IMR-90 (cell line): ENCODE measurements at regions not wholly inside any gene's neighbourhood (a gene's known extent, or its start where the extent isn't known, plus 50 kb on each side); places are given as distances from the start of the nearest gene placed in this dataset.

ENCODE experiments used
- ATAC-seq: fragments of 200-7000 bp; cut with Tn5 transposase; 2 replicates; pipeline ENCODE4 v1.9.1; 2020; ENCODE audit warnings: low read depth, mild to moderate bottlenecking, moderate library complexity
- BruUV-seq: library from RNA; stranded (reverse); fragments of 400-500 nt; replicated peaks from 2 replicates; lab custom pipeline; 2021; lab: Mats Ljungman, UMichigan
- CTCF ChIA-PET: fragments of 300-600 bp; formaldehyde crosslinking; extraction: SDS; loops from one replicate; lab custom pipeline; 2021; ENCODE audit warnings: antibody characterized with exemption; lab: Yijun Ruan, JAX
- POLR2A ChIA-PET: fragments of 300-600 bp; sonication (Branson Sonifier 250); formaldehyde crosslinking; loops from one replicate; lab custom pipeline; 2022; ENCODE audit warnings: antibody characterized with exemption; ENCODE audit not compliant: unreplicated experiment; lab: Charles Lee
- DNase-seq: peaks from one replicate; pipeline ENCODE4 v3.0.0; 2013
- H2AFZ ChIP-seq: replicated peaks from 2 replicates; pipeline ENCODE3; 2013; ENCODE audit warnings: low read length, mild to moderate bottlenecking; ENCODE audit not compliant: poor library complexity
- H2AK5ac ChIP-seq: 2 replicates; pipeline ENCODE4 v1.6.1; 2013; ENCODE audit warnings: low read depth, low read length, inconsistent platforms
- H2AK9ac ChIP-seq: replicated peaks from 2 replicates; pipeline ENCODE3; 2013; ENCODE audit warnings: mild to moderate bottlenecking, low read depth, low read length, moderate library complexity; ENCODE audit not compliant: poor library complexity
- H2BK120ac ChIP-seq: 2 replicates; pipeline ENCODE4 v1.6.1; 2013; ENCODE audit warnings: low read depth, low read length, inconsistent platforms
- H2BK15ac ChIP-seq: 3 replicates; pipeline ENCODE4 v1.6.1; 2013; ENCODE audit warnings: low read depth, low read length, inconsistent platforms
- H2BK20ac ChIP-seq: 2 replicates; pipeline ENCODE4 v1.6.1; 2013; ENCODE audit warnings: low read depth, mild to moderate bottlenecking, inconsistent platforms, low read length, moderate library complexity
- H2BK5ac ChIP-seq: 2 replicates; pipeline ENCODE4 v1.6.1; 2013; ENCODE audit warnings: mild to moderate bottlenecking, low read depth, low read length, inconsistent platforms; ENCODE audit not compliant: poor library complexity, severe bottlenecking
- H3K14ac ChIP-seq: replicated peaks from 2 replicates; pipeline ENCODE4 v1.6.1; 2013; ENCODE audit warnings: low read depth, low read length, inconsistent platforms
- H3K18ac ChIP-seq: 2 replicates; pipeline ENCODE4 v1.6.1; 2013; ENCODE audit warnings: low read depth, low read length, control low read depth
- H3K23ac ChIP-seq: 2 replicates; pipeline ENCODE4 v1.6.1; 2013; ENCODE audit warnings: low read depth, low read length, inconsistent platforms
- H3K27ac ChIP-seq: 2 replicates; pipeline ENCODE4 v1.5.1; 2013; ENCODE audit warnings: mild to moderate bottlenecking, control low read depth, low read length; ENCODE audit not compliant: insufficient read depth
- H3K27me3 ChIP-seq: 2 replicates; pipeline ENCODE4 v1.6.1; 2013; ENCODE audit warnings: low read length; ENCODE audit not compliant: control insufficient read depth, insufficient read depth
- H3K36me3 ChIP-seq: 2 replicates; pipeline ENCODE4 v1.6.1; 2013; ENCODE audit warnings: low read length, mixed read lengths; ENCODE audit not compliant: control insufficient read depth, insufficient read depth
- H3K4ac ChIP-seq: 2 replicates; pipeline ENCODE4 v1.6.1; 2013; ENCODE audit warnings: low read depth, low read length, inconsistent platforms
- H3K4me1 ChIP-seq: 2 replicates; pipeline ENCODE4 v1.6.1; 2013; ENCODE audit warnings: low read length, mixed read lengths; ENCODE audit not compliant: control insufficient read depth, insufficient read depth
- H3K4me2 ChIP-seq: 2 replicates; pipeline ENCODE4 v1.6.1; 2013; ENCODE audit warnings: low read depth, mild to moderate bottlenecking, control low read depth, low read length, moderate library complexity
- H3K4me3 ChIP-seq: 2 replicates; pipeline ENCODE4 v1.5.1; 2013; ENCODE audit warnings: low read depth, mild to moderate bottlenecking, control low read depth, low read length, moderate library complexity; ENCODE audit not compliant: insufficient read depth
- H3K56ac ChIP-seq: 2 replicates; pipeline ENCODE4 v1.6.1; 2013; ENCODE audit warnings: low read length, inconsistent platforms; ENCODE audit not compliant: insufficient read depth; ENCODE audit errors: extremely low read depth
- H3K79me1 ChIP-seq, 2 experiments: 2 replicates each; pipeline ENCODE4 v1.6.1; 2013; ENCODE audit warnings: low read length in 2 of 2, inconsistent platforms in 1 of 2, low read depth in 1 of 2
- H3K9ac ChIP-seq: 2 replicates; pipeline ENCODE4 v1.6.1; 2013; ENCODE audit warnings: low read depth, low read length, control low read depth
- H3K9me1 ChIP-seq: 2 replicates; pipeline ENCODE4 v1.6.1; 2013; ENCODE audit warnings: low read length, inconsistent platforms; ENCODE audit not compliant: insufficient read depth
- H3K9me3 ChIP-seq: 2 replicates; pipeline ENCODE4 v1.6.1; 2013; ENCODE audit warnings: low read length; ENCODE audit not compliant: control insufficient read depth, insufficient read depth
- H4K20me1 ChIP-seq: 2 replicates; pipeline ENCODE4 v1.6.1; 2013; ENCODE audit warnings: low read length, inconsistent platforms; ENCODE audit not compliant: insufficient read depth
- H4K5ac ChIP-seq: 2 replicates; pipeline ENCODE4 v1.6.1; 2013; ENCODE audit warnings: mild to moderate bottlenecking, low read depth, low read length, control low read depth
- H4K8ac ChIP-seq, 2 experiments: 2 replicates each; pipeline ENCODE4 v1.6.1; 2013; ENCODE audit warnings: low read depth in 2 of 2, low read length in 2 of 2, control low read depth in 1 of 2, inconsistent platforms in 1 of 2
- H4K91ac ChIP-seq: 2 replicates; pipeline ENCODE4 v1.6.1; 2013; ENCODE audit warnings: low read depth, low read length, inconsistent platforms; ENCODE audit not compliant: insufficient read depth
- BHLHE40 ChIP-seq: fragments of 150-350 bp; IDR thresholded peaks from 2 replicates; pipeline ENCODE4 v1.6.1; 2016; ENCODE audit warnings: mild to moderate bottlenecking, low read depth, low read length
- CEBPB ChIP-seq: IDR thresholded peaks from 2 replicates; pipeline ENCODE4 v1.6.1; 2012; ENCODE audit warnings: low read depth, low read length, improper control_type of control experiment
- CHD1 ChIP-seq: IDR thresholded peaks from 2 replicates; pipeline ENCODE4 v1.6.1; 2012; ENCODE audit warnings: low read depth, low read length, improper control_type of control experiment
- FOS ChIP-seq: fragments of 150-350 bp; IDR thresholded peaks from 2 replicates; pipeline ENCODE4 v1.6.1; 2016; ENCODE audit warnings: low read depth, low read length
- MAFK ChIP-seq: IDR thresholded peaks from 2 replicates; pipeline ENCODE4 v1.6.1; 2012; ENCODE audit warnings: low read depth, low read length, improper control_type of control experiment
- MAZ ChIP-seq: IDR thresholded peaks from 2 replicates; pipeline ENCODE4 v1.6.1; 2012; ENCODE audit warnings: low read depth, mild to moderate bottlenecking, low read length, improper control_type of control experiment, moderate library complexity, borderline replicate concordance
- MXI1 ChIP-seq: IDR thresholded peaks from 2 replicates; pipeline ENCODE4 v1.6.1; 2012; ENCODE audit warnings: low read depth, mild to moderate bottlenecking, low read length, moderate library complexity, borderline replicate concordance
- NFE2L2 ChIP-seq: fragments of 150-350 bp; IDR thresholded peaks from 2 replicates; pipeline ENCODE4 v1.6.1; 2016; ENCODE audit warnings: low read depth, mild to moderate bottlenecking, low read length
- POLR2A ChIP-seq: IDR thresholded peaks from 2 replicates; pipeline ENCODE4 v1.6.1; 2012; ENCODE audit warnings: mild to moderate bottlenecking, low read depth, low read length
- RAD21 ChIP-seq: IDR thresholded peaks from 2 replicates; pipeline ENCODE4 v1.6.1; 2012; ENCODE audit warnings: low read length, improper control_type of control experiment
- RCOR1 ChIP-seq: IDR thresholded peaks from 2 replicates; pipeline ENCODE4 v1.6.1; 2012; ENCODE audit warnings: mild to moderate bottlenecking, low read length, improper control_type of control experiment; ENCODE audit not compliant: insufficient replicate concordance
- RFX5 ChIP-seq: IDR thresholded peaks from 2 replicates; pipeline ENCODE4 v1.8.0; 2012; ENCODE audit warnings: low read depth, mild to moderate bottlenecking, low read length, moderate library complexity
- SMC3 ChIP-seq: fragments of 150-350 bp; IDR thresholded peaks from 2 replicates; pipeline ENCODE4 v1.6.1; 2016; ENCODE audit warnings: low read depth, mild to moderate bottlenecking, antibody characterized with exemption, low read length, moderate library complexity
- WGBS, 2 experiments: methylation state at CpG; one replicate each; pipeline versions ENCODE4 v1.1.5 to v1.1.7; 2013; ENCODE audit warnings: missing lambda C conversion rate in 2 of 2; ENCODE audit not compliant: insufficient read length in 1 of 2; ENCODE audit errors: extremely low coverage in 2 of 2; 5-methylcytosine and 5-hydroxymethylcytosine counted together
- dilution Hi-C: fragments of 300-500 bp; cut with HindIII; formaldehyde crosslinking; loops from one replicate; pipeline ENCODE4 v1.14.3; 2018; ENCODE audit warnings: low sequenced_read_pairs; ENCODE audit not compliant: unreplicated experiment
- in situ Hi-C: fragments of 300-500 bp; cut with MboI; formaldehyde crosslinking; loops from 3 replicates; pipeline ENCODE4 v1.14.3; 2019; ENCODE audit warnings: low sequenced_read_pairs, inconsistent platforms, mixed read lengths
- intact Hi-C: fragments of 100-400 bp; cut with micrococcal nuclease; formaldehyde crosslinking; loops from 2 replicates; pipeline ENCODE4 v1.10.0; 2022
- TF ChIP-seq, protein P1 (sequence below): fragments of 150-350 bp; IDR thresholded peaks from 2 replicates; pipeline ENCODE4 v1.6.1; 2017; ENCODE audit warnings: mild to moderate bottlenecking, antibody characterized with exemption, low read length, low read depth
- TF ChIP-seq, protein P2 (sequence below): conservative IDR thresholded peaks from 2 replicates; pipeline ENCODE4 v1.5.1; 2012; ENCODE audit warnings: mild to moderate bottlenecking, low read depth, low read length, improper control_type of control experiment
- TF ChIP-seq, protein P3 (sequence below): fragments of 150-350 bp; IDR thresholded peaks from 2 replicates; pipeline ENCODE4 v1.6.1; 2016; ENCODE audit warnings: low read depth, mild to moderate bottlenecking, low read length, moderate library complexity, borderline replicate concordance

DNA sequence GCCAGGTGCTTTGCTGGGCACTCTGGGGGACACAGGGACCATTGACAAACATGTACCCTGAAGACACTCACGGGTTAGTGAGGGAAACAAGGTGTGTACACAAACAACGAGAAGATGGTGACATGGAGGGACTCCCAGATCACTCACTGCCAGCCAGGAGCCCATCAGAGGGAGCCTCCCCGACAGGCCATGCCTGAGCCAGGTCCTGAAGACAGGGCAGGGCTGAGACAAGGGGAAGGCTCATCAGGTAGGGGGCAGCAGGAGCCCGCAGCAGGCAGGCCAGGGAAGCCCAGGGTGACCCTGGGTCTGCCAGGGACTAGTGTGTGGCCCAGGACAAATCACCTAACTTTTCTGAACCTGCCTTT is 127.9 kb downstream of the BUD13 start:
- BruUV-seq: no TSS peak
- Histone ChIP-seq H3K23ac (no peak overlapping the region), H2BK5ac (no peak overlapping the region), H3K18ac (no peak overlapping the region), H3K4ac (no peak overlapping the region), H3K9me1 (no peaks in the 10 kb centered on the region), H3K79me1 (no peaks in the 10 kb centered on the region), H2BK15ac (no peak overlapping the region), H4K91ac (no peak overlapping the region), H3K27ac (no peak overlapping the region), H3K36me3 (no peaks in the 10 kb centered on the region), H2BK120ac (no peak overlapping the region), H4K20me1 (no peaks in the 10 kb centered on the region), H3K14ac (no peak overlapping the region), H2AK9ac (no peak overlapping the region), H4K5ac (no peak overlapping the region), H2BK20ac (no peak overlapping the region), H3K4me1 (no peaks in the 10 kb centered on the region), H2AFZ (no peak overlapping the region), H3K56ac (no peak overlapping the region), H3K9me3 (no peaks in the 10 kb centered on the region; the same call in 1 of the 2 replicates), H2AK5ac (no peak overlapping the region), H4K8ac (no peak overlapping the region), H3K4me3 (no peak overlapping the region), H3K4me2 (no peak overlapping the region), H3K27me3 (no peaks in the 10 kb centered on the region; the same call in 1 of the 2 replicates), H3K9ac (no peak overlapping the region)
- no peak for DNase-seq
- POLR2A ChIA-PET: no interaction called here
- in situ Hi-C loops: no loop called here
- intact Hi-C loops: no loop called here
- ATAC-seq: no peak
- CTCF ChIA-PET: no interaction called here
- dilution Hi-C loops: no loop called here
- WGBS, 2 experiments: no CpG with 5 or more reads among the region's 4 CpGs
- TF ChIP-seq, protein P1, sequence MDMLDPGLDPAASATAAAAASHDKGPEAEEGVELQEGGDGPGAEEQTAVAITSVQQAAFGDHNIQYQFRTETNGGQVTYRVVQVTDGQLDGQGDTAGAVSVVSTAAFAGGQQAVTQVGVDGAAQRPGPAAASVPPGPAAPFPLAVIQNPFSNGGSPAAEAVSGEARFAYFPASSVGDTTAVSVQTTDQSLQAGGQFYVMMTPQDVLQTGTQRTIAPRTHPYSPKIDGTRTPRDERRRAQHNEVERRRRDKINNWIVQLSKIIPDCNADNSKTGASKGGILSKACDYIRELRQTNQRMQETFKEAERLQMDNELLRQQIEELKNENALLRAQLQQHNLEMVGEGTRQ: no peak
- no peak for TF ChIP-seq CEBPB
- TF ChIP-seq, protein P2, sequence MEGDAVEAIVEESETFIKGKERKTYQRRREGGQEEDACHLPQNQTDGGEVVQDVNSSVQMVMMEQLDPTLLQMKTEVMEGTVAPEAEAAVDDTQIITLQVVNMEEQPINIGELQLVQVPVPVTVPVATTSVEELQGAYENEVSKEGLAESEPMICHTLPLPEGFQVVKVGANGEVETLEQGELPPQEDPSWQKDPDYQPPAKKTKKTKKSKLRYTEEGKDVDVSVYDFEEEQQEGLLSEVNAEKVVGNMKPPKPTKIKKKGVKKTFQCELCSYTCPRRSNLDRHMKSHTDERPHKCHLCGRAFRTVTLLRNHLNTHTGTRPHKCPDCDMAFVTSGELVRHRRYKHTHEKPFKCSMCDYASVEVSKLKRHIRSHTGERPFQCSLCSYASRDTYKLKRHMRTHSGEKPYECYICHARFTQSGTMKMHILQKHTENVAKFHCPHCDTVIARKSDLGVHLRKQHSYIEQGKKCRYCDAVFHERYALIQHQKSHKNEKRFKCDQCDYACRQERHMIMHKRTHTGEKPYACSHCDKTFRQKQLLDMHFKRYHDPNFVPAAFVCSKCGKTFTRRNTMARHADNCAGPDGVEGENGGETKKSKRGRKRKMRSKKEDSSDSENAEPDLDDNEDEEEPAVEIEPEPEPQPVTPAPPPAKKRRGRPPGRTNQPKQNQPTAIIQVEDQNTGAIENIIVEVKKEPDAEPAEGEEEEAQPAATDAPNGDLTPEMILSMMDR: no peak
- TF ChIP-seq, protein P3, sequence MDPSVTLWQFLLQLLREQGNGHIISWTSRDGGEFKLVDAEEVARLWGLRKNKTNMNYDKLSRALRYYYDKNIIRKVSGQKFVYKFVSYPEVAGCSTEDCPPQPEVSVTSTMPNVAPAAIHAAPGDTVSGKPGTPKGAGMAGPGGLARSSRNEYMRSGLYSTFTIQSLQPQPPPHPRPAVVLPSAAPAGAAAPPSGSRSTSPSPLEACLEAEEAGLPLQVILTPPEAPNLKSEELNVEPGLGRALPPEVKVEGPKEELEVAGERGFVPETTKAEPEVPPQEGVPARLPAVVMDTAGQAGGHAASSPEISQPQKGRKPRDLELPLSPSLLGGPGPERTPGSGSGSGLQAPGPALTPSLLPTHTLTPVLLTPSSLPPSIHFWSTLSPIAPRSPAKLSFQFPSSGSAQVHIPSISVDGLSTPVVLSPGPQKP: no peak
- TF ChIP-seq NFE2L2: no peak
- TF ChIP-seq MXI1: no peak
- no peak for TF ChIP-seq POLR2A
- TF ChIP-seq MAZ: no peak
- TF ChIP-seq FOS: no peak
- TF ChIP-seq BHLHE40: no peak
- no peak for TF ChIP-seq MAFK
- TF ChIP-seq RFX5: no peak
- TF ChIP-seq SMC3: no peak
- no peak for TF ChIP-seq RCOR1
- TF ChIP-seq CHD1: no peak
- TF ChIP-seq RAD21: no peak
